ENCODE measurements at regions not wholly inside any gene's neighbourhood (a gene's known extent, or its start where the extent isn't known, plus 50 kb on each side); places are given as distances from the start of the nearest gene placed in this dataset.

DNA sequence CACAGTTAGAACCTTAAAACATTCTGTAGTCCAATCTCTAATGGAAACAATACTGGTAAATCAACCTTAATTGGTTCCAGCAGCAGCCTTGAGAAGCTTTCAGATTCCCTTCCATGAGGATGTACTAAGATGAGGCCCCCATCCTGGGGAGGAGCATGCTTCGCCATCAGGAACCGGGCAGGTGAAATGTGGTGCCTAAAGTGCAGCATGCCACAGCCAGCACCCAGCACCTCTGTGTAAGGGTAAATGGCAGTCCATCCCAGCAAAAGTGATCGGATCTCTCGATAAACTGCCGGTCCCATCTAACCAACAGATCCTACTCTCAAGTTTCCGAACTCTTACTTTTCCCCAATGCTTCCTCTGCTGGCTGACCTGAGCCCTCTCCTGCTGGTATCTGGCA, 166.3 kb upstream of the PDE10A start:
- TF ChIP-seq, protein P1, sequence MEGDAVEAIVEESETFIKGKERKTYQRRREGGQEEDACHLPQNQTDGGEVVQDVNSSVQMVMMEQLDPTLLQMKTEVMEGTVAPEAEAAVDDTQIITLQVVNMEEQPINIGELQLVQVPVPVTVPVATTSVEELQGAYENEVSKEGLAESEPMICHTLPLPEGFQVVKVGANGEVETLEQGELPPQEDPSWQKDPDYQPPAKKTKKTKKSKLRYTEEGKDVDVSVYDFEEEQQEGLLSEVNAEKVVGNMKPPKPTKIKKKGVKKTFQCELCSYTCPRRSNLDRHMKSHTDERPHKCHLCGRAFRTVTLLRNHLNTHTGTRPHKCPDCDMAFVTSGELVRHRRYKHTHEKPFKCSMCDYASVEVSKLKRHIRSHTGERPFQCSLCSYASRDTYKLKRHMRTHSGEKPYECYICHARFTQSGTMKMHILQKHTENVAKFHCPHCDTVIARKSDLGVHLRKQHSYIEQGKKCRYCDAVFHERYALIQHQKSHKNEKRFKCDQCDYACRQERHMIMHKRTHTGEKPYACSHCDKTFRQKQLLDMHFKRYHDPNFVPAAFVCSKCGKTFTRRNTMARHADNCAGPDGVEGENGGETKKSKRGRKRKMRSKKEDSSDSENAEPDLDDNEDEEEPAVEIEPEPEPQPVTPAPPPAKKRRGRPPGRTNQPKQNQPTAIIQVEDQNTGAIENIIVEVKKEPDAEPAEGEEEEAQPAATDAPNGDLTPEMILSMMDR (IDR thresholded peaks at IDR 0.05): no peak
- no peak for TF ChIP-seq POLR2A (IDR thresholded peaks at IDR 0.05; ENCODE audit: low read depth)

Data from esophagus muscularis mucosa (tissue), 3 donors.